WTC11 (cell line): ENCODE measurements at regions not wholly inside any gene's neighbourhood (a gene's known extent, or its start where the extent isn't known, plus 50 kb on each side); places are given as distances from the start of the nearest gene placed in this dataset.

Experiments used
- CTCF ChIP-seq: fragments of 200-600 bp; IDR thresholded peaks from 2 replicates; pipeline ENCODE4 v1.8.0; 2022; ENCODE audit warnings: antibody characterized with exemption
- NFYB ChIP-seq: sonication (generic); formaldehyde crosslinking; conservative IDR thresholded peaks from 2 replicates; pipeline ENCODE4 v1.8.0; 2022; ENCODE audit warnings: low read depth, missing genetic modification reagents
- NR3C1 ChIP-seq: sonication (generic); formaldehyde crosslinking; conservative IDR thresholded peaks from 2 replicates; pipeline ENCODE4 v1.8.1; 2023; ENCODE audit warnings: low read depth, mild to moderate bottlenecking, missing genetic modification reagents
- SP1 ChIP-seq: sonication (generic); formaldehyde crosslinking; conservative IDR thresholded peaks from 2 replicates; pipeline ENCODE4 v1.8.1; 2022; ENCODE audit warnings: missing genetic modification reagents
- TEAD4 ChIP-seq: sonication (generic); formaldehyde crosslinking; IDR thresholded peaks from 2 replicates; pipeline ENCODE4 v1.8.0; 2022; ENCODE audit warnings: mild to moderate bottlenecking, missing genetic modification reagents
- USF2 ChIP-seq: sonication (generic); formaldehyde crosslinking; IDR thresholded peaks from 2 replicates; pipeline ENCODE4 v1.8.1; 2023; ENCODE audit warnings: mild to moderate bottlenecking, missing genetic modification reagents, moderate library complexity
- ZNF138 ChIP-seq: sonication (generic); formaldehyde crosslinking; conservative IDR thresholded peaks from 2 replicates; pipeline ENCODE4 v1.8.1; 2022; ENCODE audit warnings: mild to moderate bottlenecking, moderate library complexity, missing genetic modification reagents

- no peak for TF ChIP-seq TEAD4 (CRISPR knock-in tag)
- TF ChIP-seq USF2 (CRISPR knock-in tag), result no peak
- no peak for TF ChIP-seq SP1 (CRISPR knock-in tag)
- peak; percentile 82 for TF ChIP-seq CTCF
- no peak for TF ChIP-seq ZNF138
- no peak for TF ChIP-seq NR3C1 (CRISPR knock-in tag)
- no peak for TF ChIP-seq NFYB (CRISPR knock-in tag)
Measured at GRCh38 chr16:10256784-10257641, 74.8 kb upstream of the GRIN2A start.
